ENCODE measurements at regions not wholly inside any gene's neighbourhood (a gene's known extent, or its start where the extent isn't known, plus 50 kb on each side); places are given as distances from the start of the nearest gene placed in this dataset.

GRCh38 chr6:14927398-14927797 is 318.5 kb upstream of the JARID2 start:
- no peak for DNase-seq

- DNase-seq = no peak
Observed at GRCh38 chr6:14929291-14929690, 316.6 kb upstream of the JARID2 start.

GRCh38 chr6:14930366-14930989 is 315.4 kb upstream of the JARID2 start:
- no peak for DNase-seq

GRCh38 chr6:14932485-14933182 is 313.2 kb upstream of the JARID2 start:
- DNase-seq = no peak

GRCh38 chr6:14933183-14933544 is 312.7 kb upstream of the JARID2 start:
- DNase-seq = no peak

GRCh38 chr6:14934013-14934412 is 311.9 kb upstream of the JARID2 start:
- DNase-seq = no peak

- DNase-seq = no peak
Observed at GRCh38 chr6:14934844-14935243, 311.0 kb upstream of the JARID2 start.

- no peak for DNase-seq
Observed at GRCh38 chr6:14936861-14937260, 309.0 kb upstream of the JARID2 start.

GRCh38 chr6:14943116-14943515 is 302.8 kb upstream of the JARID2 start:
- no peak for DNase-seq

- DNase-seq = no peak
Observed at GRCh38 chr6:14944593-14944992, 301.3 kb upstream of the JARID2 start.

- DNase-seq = no peak
Observed at GRCh38 chr6:14945461-14946185, 300.2 kb upstream of the JARID2 start.

GRCh38 chr6:14946753-14947152 is 299.1 kb upstream of the JARID2 start:
- DNase-seq = no peak

GRCh38 chr6:14948586-14949245 is 297.2 kb upstream of the JARID2 start:
- DNase-seq = no peak

- DNase-seq = peak; percentile 17
Observed at GRCh38 chr6:14950103-14950969, 295.5 kb upstream of the JARID2 start.

- DNase-seq = no peak
Observed at GRCh38 chr6:14950970-14951276, 294.9 kb upstream of the JARID2 start.

GRCh38 chr6:14951704-14952103 is 294.2 kb upstream of the JARID2 start:
- no peak for DNase-seq

GRCh38 chr6:14953836-14954235 is 292.0 kb upstream of the JARID2 start:
- DNase-seq = no peak

GRCh38 chr6:14957355-14958059 is 288.4 kb upstream of the JARID2 start:
- DNase-seq = no peak

- no peak for DNase-seq
Observed at GRCh38 chr6:14959324-14959885, 286.5 kb upstream of the JARID2 start.

GRCh38 chr6:14964556-14965270 is 281.2 kb upstream of the JARID2 start:
- peak; percentile 33 for DNase-seq

GRCh38 chr6:14965424-14966075 is 280.3 kb upstream of the JARID2 start:
- DNase-seq = peak; percentile 42

All from fibroblast of upper back skin (primary cell).